Osteoblast (primary cell): ENCODE measurements at regions not wholly inside any gene's neighbourhood (a gene's known extent, or its start where the extent isn't known, plus 50 kb on each side); places are given as distances from the start of the nearest gene placed in this dataset.

Experiments
- DNase-seq: peaks from one replicate; pipeline ENCODE4 v3.0.0; 2011; ENCODE audit warnings: low spot score, mixed read lengths; ENCODE audit not compliant: insufficient read length; ENCODE audit errors: missing footprints
- H2AFZ ChIP-seq: 2 replicates; pipeline ENCODE4 v1.6.0; 2011; ENCODE audit warnings: mild to moderate bottlenecking, low read length
- H3K27ac ChIP-seq: 2 replicates; pipeline ENCODE4 v1.5.1; 2011; ENCODE audit warnings: mild to moderate bottlenecking, low read depth, low read length, moderate library complexity
- H3K27me3 ChIP-seq: 2 replicates; pipeline ENCODE4 v1.6.0; 2012; ENCODE audit warnings: mild to moderate bottlenecking, control low read depth, inconsistent platforms, low read length, moderate library complexity; ENCODE audit not compliant: insufficient read depth
- H3K36me3 ChIP-seq: 2 replicates; pipeline ENCODE4 v1.5.1; 2011; ENCODE audit warnings: mild to moderate bottlenecking, low read length, control low read depth, moderate library complexity; ENCODE audit not compliant: insufficient read depth
- H3K4me1 ChIP-seq: 2 replicates; pipeline ENCODE4 v1.5.1; 2011; ENCODE audit warnings: mild to moderate bottlenecking, low read length, control low read depth, moderate library complexity; ENCODE audit not compliant: insufficient read depth
- H3K4me2 ChIP-seq: 2 replicates; pipeline ENCODE4 v1.6.0; 2011; ENCODE audit warnings: mild to moderate bottlenecking, low read length; ENCODE audit not compliant: insufficient read depth
- H3K4me3 ChIP-seq: fragments of 200-600 bp; sonication (generic); 3 replicates; pipeline ENCODE4 v1.5.1; 2012; ENCODE audit warnings: mild to moderate bottlenecking, low read length, inconsistent platforms; ENCODE audit not compliant: insufficient read depth
- H3K79me2 ChIP-seq: 2 replicates; pipeline ENCODE4 v1.6.0; 2012; ENCODE audit warnings: mild to moderate bottlenecking, low read length, control low read depth, inconsistent platforms; ENCODE audit not compliant: insufficient read depth
- H3K9me3 ChIP-seq: 2 replicates; pipeline ENCODE4 v1.5.1; 2011; ENCODE audit warnings: low read depth, low read length, control low read depth
- H4K20me1 ChIP-seq: 2 replicates; pipeline ENCODE4 v1.6.0; 2012; ENCODE audit warnings: mild to moderate bottlenecking, low read length, control low read depth; ENCODE audit not compliant: insufficient read depth
- CTCF ChIP-seq: IDR thresholded peaks from 2 replicates; pipeline ENCODE4 v1.5.1; 2011; ENCODE audit warnings: mild to moderate bottlenecking, low read depth, low read length, moderate library complexity; ENCODE audit errors: extremely low read depth

DNA sequence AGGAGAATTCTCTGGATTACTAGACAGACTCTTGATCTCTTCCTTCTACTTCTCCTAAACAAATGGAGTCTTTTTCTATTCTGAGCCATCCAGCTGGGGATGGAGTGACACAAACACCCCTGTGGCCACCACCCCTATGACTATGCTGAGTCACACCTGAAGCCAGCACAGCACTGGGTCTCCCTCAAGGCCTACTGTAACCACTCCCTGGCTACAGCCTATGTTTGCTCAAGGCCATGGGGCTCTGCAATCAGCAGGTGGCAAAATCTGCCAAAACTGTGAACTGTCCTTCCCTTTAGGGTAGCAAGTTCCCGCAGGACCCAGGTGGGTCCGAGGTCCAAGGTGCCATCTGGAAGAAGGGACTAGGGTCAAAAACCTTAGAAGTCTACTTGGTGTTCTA is 132.3 kb downstream of the TINAG start:
- Histone ChIP-seq H2AFZ (no peak overlapping the region), H4K20me1 (no peaks in the 10 kb centered on the region), H3K79me2 (no peaks in the 10 kb centered on the region), H3K4me3 (no peak overlapping the region), H3K4me2 (no peak overlapping the region), H3K27me3 (no peaks in the 10 kb centered on the region), H3K27ac (no peak overlapping the region), H3K36me3 (no peaks in the 10 kb centered on the region), H3K9me3 (no peaks in the 10 kb centered on the region), H3K4me1 (no peaks in the 10 kb centered on the region)
- TF ChIP-seq CTCF: no peak
- no peak for DNase-seq

GRCh38 chr6:54441020-54441419 is 132.8 kb downstream of the TINAG start:
- DNase-seq: no peak
- no peaks in the 10 kb centered on the region for H3K9me3 ChIP-seq
- no peaks in the 10 kb centered on the region for H3K4me1 ChIP-seq
- H3K4me3 ChIP-seq: no peak overlapping the region
- TF ChIP-seq CTCF: no peak
- H3K4me2 ChIP-seq: no peak overlapping the region
- no peaks in the 10 kb centered on the region for H4K20me1 ChIP-seq
- no peak overlapping the region for H2AFZ ChIP-seq
- H3K27me3 ChIP-seq: no peaks in the 10 kb centered on the region
- H3K36me3 ChIP-seq: no peaks in the 10 kb centered on the region
- no peaks in the 10 kb centered on the region for H3K79me2 ChIP-seq
- H3K27ac ChIP-seq: no peak overlapping the region

GRCh38 chr6:54441687-54442248 is 133.5 kb downstream of the TINAG start:
- no peaks in the 10 kb centered on the region for H4K20me1 ChIP-seq
- no peak overlapping the region for H2AFZ ChIP-seq
- H3K4me3 ChIP-seq: no peak overlapping the region
- no peak for DNase-seq
- H3K79me2 ChIP-seq: no peaks in the 10 kb centered on the region
- no peak overlapping the region for H3K4me2 ChIP-seq
- TF ChIP-seq CTCF: no peak
- no peak overlapping the region for H3K27ac ChIP-seq
- no peaks in the 10 kb centered on the region for H3K27me3 ChIP-seq
- no peaks in the 10 kb centered on the region for H3K4me1 ChIP-seq
- H3K9me3 ChIP-seq: no peaks in the 10 kb centered on the region
- no peaks in the 10 kb centered on the region for H3K36me3 ChIP-seq

DNA sequence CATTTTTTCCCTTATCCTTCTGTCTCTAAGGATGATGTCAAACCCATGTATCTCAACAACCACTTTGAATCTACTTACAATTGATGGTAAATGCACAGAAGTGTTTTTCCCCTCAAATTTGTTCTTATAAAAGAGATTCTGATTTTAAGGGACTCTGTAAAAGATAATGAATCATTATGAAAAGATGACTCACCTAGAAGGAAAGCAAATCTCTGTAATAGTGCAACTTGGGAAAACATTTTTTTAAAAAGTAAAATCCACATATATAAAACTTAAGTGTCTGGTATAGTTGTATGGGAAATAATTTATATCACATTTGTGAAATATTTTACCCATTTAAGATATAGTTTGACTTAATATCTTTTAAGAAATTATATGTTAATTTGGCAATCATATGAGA is 137.0 kb downstream of the TINAG start:
- no peaks in the 10 kb centered on the region for H3K79me2 ChIP-seq
- no peaks in the 10 kb centered on the region for H4K20me1 ChIP-seq
- H3K9me3 ChIP-seq: no peaks in the 10 kb centered on the region
- no peaks in the 10 kb centered on the region for H3K4me1 ChIP-seq
- no peak overlapping the region for H2AFZ ChIP-seq
- TF ChIP-seq CTCF: no peak
- DNase-seq: no peak
- H3K27me3 ChIP-seq: no peaks in the 10 kb centered on the region
- no peaks in the 10 kb centered on the region for H3K36me3 ChIP-seq
- H3K4me2 ChIP-seq: no peak overlapping the region
- H3K27ac ChIP-seq: no peak overlapping the region
- no peak overlapping the region for H3K4me3 ChIP-seq
